GM21381 (cell line): ENCODE measurements at regions not wholly inside any gene's neighbourhood (a gene's known extent, or its start where the extent isn't known, plus 50 kb on each side); places are given as distances from the start of the nearest gene placed in this dataset.
A peak's percentile ranks its signal among the peaks of the same experiment; 100 is the strongest.
"Not testable (repeated sequence)": the region's sequence is repeated elsewhere in the genome, so short reads cannot be mapped to it uniquely, and the experiment has no call there.

Experiments
- ATAC-seq: cut with Tn5 transposase; IDR thresholded peaks from one replicate; pipeline ENCODE4 v1.9.1; 2021; ENCODE audit warnings: mild to moderate bottlenecking, moderate library complexity; ENCODE audit not compliant: unreplicated experiment

GRCh38 chr21:33994373-33994772, 78.8 kb upstream of the ATP5PO start:
- ATAC-seq: no peak

GRCh38 chr21:33993286-33994231, 78.0 kb upstream of the ATP5PO start:
- no peak for ATAC-seq

- ATAC-seq: not testable (repeated sequence)
Observed at GRCh38 chr21:33992412-33992811, 76.8 kb upstream of the ATP5PO start.

GRCh38 chr21:33991133-33991532, 75.5 kb upstream of the ATP5PO start:
- ATAC-seq: no peak

GRCh38 chr21:33989440-33989839, 73.8 kb upstream of the ATP5PO start:
- no peak for ATAC-seq

GRCh38 chr21:33988237-33989017, 72.8 kb upstream of the ATP5PO start:
- no peak for ATAC-seq

- ATAC-seq: no peak
Observed at GRCh38 chr21:33987461-33987860, 71.9 kb upstream of the ATP5PO start.

GRCh38 chr21:33985117-33986050, 69.8 kb upstream of the ATP5PO start:
- ATAC-seq: no peak

GRCh38 chr21:33984021-33984481, 68.4 kb upstream of the ATP5PO start:
- no peak for ATAC-seq

- no peak for ATAC-seq
Observed at GRCh38 chr21:33981391-33982101, 65.9 kb upstream of the ATP5PO start.

GRCh38 chr21:33980276-33980916, 64.8 kb upstream of the ATP5PO start:
- ATAC-seq: no peak

GRCh38 chr21:33978585-33978984, 63.0 kb upstream of the ATP5PO start:
- no peak for ATAC-seq

- ATAC-seq: no peak
Observed at GRCh38 chr21:33977721-33978369, 62.2 kb upstream of the ATP5PO start.

GRCh38 chr21:33977017-33977720, 61.6 kb upstream of the ATP5PO start:
- no peak for ATAC-seq

- peak; percentile 39 for ATAC-seq
Observed at GRCh38 chr21:33976082-33977016, 60.7 kb upstream of the ATP5PO start.

- ATAC-seq: peak; percentile 81
Observed at GRCh38 chr21:33975548-33976081, 60.0 kb upstream of the ATP5PO start.
